Activated CD8-positive, alpha-beta T cell treated with anti-CD3 and anti-CD28 coated beads for 36 hours (primary cell): ENCODE measurements at regions not wholly inside any gene's neighbourhood (a gene's known extent, or its start where the extent isn't known, plus 50 kb on each side); places are given as distances from the start of the nearest gene placed in this dataset.

Experiments
- ATAC-seq: fragments of 200-7000 bp; cut with Tn5 transposase; one replicate; pipeline ENCODE4 v1.10.0; 2021; ENCODE audit warnings: mild to moderate bottlenecking, moderate library complexity
- CTCF ChIA-PET: fragments of 350-600 bp; sonication (Branson Sonifier 250); formaldehyde crosslinking; loops from one replicate; lab custom pipeline; 2021; ENCODE audit warnings: antibody characterized with exemption; lab: Charles Lee
- POLR2A ChIA-PET: fragments of 350-600 bp; sonication (Branson Sonifier 250); formaldehyde crosslinking; loops from one replicate; lab custom pipeline; 2021; ENCODE audit warnings: antibody characterized with exemption; lab: Charles Lee
- DNase-seq: peaks from one replicate; pipeline ENCODE4 v3.0.0-alpha.2; 2020
- H3K27ac Mint-ChIP-seq: one replicate; pipeline ENCODE4 v1.8.0; 2021; ENCODE audit warnings: mild to moderate bottlenecking, mixed read lengths
- H3K27me3 Mint-ChIP-seq: one replicate; pipeline ENCODE4 v1.8.0; 2021; ENCODE audit warnings: mixed read lengths
- H3K36me3 Mint-ChIP-seq: one replicate; pipeline ENCODE4 v1.8.0; 2021; ENCODE audit warnings: low read depth, mixed read lengths
- H3K4me1 Mint-ChIP-seq: one replicate; pipeline ENCODE4 v1.8.0; 2021; ENCODE audit warnings: low read depth, mixed read lengths
- H3K4me3 Mint-ChIP-seq: one replicate; pipeline ENCODE4 v1.8.0; 2021; ENCODE audit warnings: mild to moderate bottlenecking, moderate library complexity, mixed read lengths
- H3K9me3 Mint-ChIP-seq: one replicate; pipeline ENCODE4 v1.8.0; 2021; ENCODE audit warnings: mixed read lengths
- intact Hi-C: fragments of 100-400 bp; cut with micrococcal nuclease; formaldehyde crosslinking; loops from one replicate; pipeline ENCODE4 v1.10.0; 2022
- TF ChIP-seq, protein P1 (sequence below): fragments of 200-600 bp; IDR thresholded peaks from one replicate; pipeline ENCODE4 v1.8.0; 2022; ENCODE audit warnings: antibody characterized with exemption, mild to moderate bottlenecking

DNA sequence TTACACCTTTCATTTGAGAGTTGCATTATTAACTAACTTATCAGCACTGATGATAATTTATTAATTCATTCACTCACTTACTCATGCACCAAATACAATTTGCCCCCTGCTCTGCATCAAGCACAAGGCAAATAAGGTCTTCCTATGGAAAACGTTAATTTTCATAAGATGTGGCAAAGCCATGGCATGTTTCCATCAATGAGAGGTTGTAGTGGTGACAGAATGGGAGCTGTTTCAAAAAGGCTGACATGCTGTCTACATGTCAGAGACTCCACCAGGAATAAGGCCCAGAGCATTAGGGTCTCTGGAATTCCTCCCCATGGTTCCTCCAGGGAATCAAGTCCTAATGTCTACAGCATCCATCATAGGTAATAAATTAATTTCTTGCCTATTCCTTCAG, 978.8 kb downstream of the TMEM182 start:
- intact Hi-C loops, result no loop called here
- ChIA-PET POLR2A (no interaction called here), CTCF (no interaction called here)
- ATAC-seq (no peak), DNase-seq (no peak)
- Mint-ChIP-seq H3K36me3 (no peaks in the 10 kb centered on the region), H3K4me1 (no peaks in the 10 kb centered on the region), H3K27ac (no peak overlapping the region), H3K27me3 (no peaks in the 10 kb centered on the region), H3K9me3 (peaks cover 7% of the 10 kb centered on the region), H3K4me3 (no peak overlapping the region)
- TF ChIP-seq, protein P1, sequence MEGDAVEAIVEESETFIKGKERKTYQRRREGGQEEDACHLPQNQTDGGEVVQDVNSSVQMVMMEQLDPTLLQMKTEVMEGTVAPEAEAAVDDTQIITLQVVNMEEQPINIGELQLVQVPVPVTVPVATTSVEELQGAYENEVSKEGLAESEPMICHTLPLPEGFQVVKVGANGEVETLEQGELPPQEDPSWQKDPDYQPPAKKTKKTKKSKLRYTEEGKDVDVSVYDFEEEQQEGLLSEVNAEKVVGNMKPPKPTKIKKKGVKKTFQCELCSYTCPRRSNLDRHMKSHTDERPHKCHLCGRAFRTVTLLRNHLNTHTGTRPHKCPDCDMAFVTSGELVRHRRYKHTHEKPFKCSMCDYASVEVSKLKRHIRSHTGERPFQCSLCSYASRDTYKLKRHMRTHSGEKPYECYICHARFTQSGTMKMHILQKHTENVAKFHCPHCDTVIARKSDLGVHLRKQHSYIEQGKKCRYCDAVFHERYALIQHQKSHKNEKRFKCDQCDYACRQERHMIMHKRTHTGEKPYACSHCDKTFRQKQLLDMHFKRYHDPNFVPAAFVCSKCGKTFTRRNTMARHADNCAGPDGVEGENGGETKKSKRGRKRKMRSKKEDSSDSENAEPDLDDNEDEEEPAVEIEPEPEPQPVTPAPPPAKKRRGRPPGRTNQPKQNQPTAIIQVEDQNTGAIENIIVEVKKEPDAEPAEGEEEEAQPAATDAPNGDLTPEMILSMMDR, result no peak

DNA sequence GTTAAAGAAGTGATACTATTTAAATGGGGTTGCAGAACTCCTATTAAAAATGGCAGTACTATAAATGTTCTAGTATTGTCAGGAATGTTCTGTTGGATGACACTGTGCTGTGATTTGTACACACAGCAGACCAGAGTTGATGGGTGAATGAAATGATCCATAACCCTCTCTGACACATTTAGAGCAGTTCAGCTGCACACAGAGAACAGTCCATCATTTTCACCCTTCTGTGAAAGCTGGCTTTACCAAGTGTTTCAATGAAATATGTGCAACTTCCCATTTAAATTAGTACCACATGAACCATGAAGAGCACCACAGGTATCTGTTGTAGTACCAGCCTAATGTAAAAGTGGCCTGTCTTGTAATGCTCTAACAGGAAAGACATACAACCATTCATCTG, 981.4 kb downstream of the TMEM182 start:
- Mint-ChIP-seq H3K27ac (no peak overlapping the region), H3K4me1 (no peaks in the 10 kb centered on the region), H3K9me3 (peaks cover 9% of the 10 kb centered on the region), H3K36me3 (no peaks in the 10 kb centered on the region), H3K27me3 (no peaks in the 10 kb centered on the region), H3K4me3 (no peak overlapping the region)
- CTCF ChIA-PET, result no interaction called here
- DNase-seq (no peak), ATAC-seq (no peak)
- TF ChIP-seq, protein P1, result no peak
- intact Hi-C loops, result no loop called here
- POLR2A ChIA-PET, result no interaction called here

DNA sequence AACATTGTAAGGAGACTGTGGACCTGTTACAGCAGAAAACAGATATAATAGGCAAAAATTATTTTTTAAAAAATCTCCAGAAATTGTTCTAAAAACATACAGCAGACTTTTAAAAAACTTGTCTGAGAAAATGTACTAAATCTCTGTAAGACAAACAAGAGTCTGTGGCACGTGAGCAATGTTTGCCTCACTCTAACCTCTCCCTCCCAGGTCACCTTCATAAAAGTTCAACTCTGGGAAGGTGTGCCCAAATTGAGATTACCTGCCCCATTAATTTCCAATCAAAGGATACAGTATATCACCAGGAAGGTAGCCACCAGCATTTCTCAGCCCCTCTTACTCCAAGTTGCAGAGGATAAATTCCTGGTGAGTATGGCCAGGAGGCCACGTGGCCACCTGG, 992.7 kb downstream of the TMEM182 start:
- TF ChIP-seq, protein P1, result no peak
- no peaks in the 10 kb centered on the region for H3K27me3 Mint-ChIP-seq
- no peak for DNase-seq
- no peak overlapping the region for H3K4me3 Mint-ChIP-seq
- POLR2A ChIA-PET, result interaction anchor here (0.6 kb wide), 1 partner anchor 47 kb away, joined by 3 read pairs; no protein-coding TSS in a partner anchor
- no peaks in the 10 kb centered on the region for H3K4me1 Mint-ChIP-seq
- H3K9me3 Mint-ChIP-seq, result peaks cover 9% of the 10 kb centered on the region
- CTCF ChIA-PET, result no interaction called here
- intact Hi-C loops, result no loop called here
- H3K27ac Mint-ChIP-seq, result no peak overlapping the region
- no peaks in the 10 kb centered on the region for H3K36me3 Mint-ChIP-seq
- no peak for ATAC-seq

DNA sequence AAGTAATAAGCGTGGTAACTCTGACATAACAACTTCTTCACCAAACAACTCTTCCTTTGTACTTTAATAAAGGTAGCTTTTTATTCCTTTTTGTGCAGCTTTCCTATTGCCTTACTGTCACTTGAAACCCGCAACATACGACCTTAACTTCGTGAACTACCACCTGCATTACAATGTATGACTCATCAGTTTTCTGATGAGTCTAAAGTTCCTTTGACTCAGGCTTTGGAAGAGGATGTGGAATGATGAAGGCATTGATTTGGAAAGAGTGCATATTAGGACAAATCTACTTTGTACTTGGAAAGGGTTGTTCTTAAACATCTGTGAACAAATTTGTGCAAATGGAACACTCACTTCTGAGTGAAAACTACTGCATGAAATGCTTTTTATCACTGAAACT, 1012.1 kb downstream of the TMEM182 start:
- Mint-ChIP-seq H3K27ac (no peak overlapping the region), H3K9me3 (peaks cover 14% of the 10 kb centered on the region), H3K4me1 (no peaks in the 10 kb centered on the region), H3K4me3 (no peak overlapping the region), H3K36me3 (no peaks in the 10 kb centered on the region), H3K27me3 (no peaks in the 10 kb centered on the region)
- ATAC-seq (no peak), DNase-seq (no peak)
- intact Hi-C loops, result no loop called here
- POLR2A ChIA-PET, result interaction anchor here (0.6 kb wide), 1 partner anchor 54 kb away, joined by 3 read pairs; no protein-coding TSS in a partner anchor
- TF ChIP-seq, protein P1, result no peak
- CTCF ChIA-PET, result no interaction called here

DNA sequence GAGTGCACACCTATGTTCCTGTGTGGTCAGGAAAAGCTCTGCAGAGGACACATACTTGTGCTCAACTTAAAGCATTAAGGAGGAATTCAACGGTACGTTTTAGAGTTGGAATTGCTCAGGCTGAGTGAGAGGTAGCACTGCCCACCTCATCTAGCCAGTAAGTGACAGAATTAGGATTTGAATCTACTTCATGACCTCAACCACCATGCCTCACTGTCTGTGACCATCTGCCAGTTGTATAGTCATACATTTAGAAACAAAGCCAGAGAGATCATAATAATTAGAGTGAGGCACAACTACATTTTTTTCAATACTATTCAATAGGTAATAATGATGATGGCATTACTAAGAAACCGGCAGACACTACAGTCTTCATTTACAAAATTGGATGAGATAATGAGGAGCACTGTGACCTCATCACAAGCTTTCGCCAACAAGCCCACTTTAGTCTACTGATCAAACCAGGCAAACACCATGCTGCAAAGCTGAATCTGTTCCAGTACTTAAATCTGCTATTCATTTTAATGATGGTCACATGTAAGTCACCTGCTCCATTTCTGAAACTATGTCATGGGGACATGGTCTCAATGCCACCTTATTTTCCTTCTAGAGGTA, 1018.4 kb downstream of the TMEM182 start:
- no peak for ATAC-seq
- no peak overlapping the region for H3K4me3 Mint-ChIP-seq
- TF ChIP-seq, protein P1, result no peak
- DNase-seq, result no peak
- H3K9me3 Mint-ChIP-seq, result peaks cover 18% of the 10 kb centered on the region
- H3K27me3 Mint-ChIP-seq, result no peaks in the 10 kb centered on the region
- no peaks in the 10 kb centered on the region for H3K4me1 Mint-ChIP-seq
- POLR2A ChIA-PET, result no interaction called here
- no peaks in the 10 kb centered on the region for H3K36me3 Mint-ChIP-seq
- intact Hi-C loops, result no loop called here
- CTCF ChIA-PET, result no interaction called here
- H3K27ac Mint-ChIP-seq, result no peak overlapping the region
